Right atrium auricular region (tissue), 2 donors: ENCODE measurements at regions not wholly inside any gene's neighbourhood (a gene's known extent, or its start where the extent isn't known, plus 50 kb on each side); places are given as distances from the start of the nearest gene placed in this dataset.

ENCODE experiments used
- DNase-seq: peaks from one replicate; pipeline ENCODE4 v3.0.0-alpha.2; 2019; ENCODE audit warnings: low spot score
- H3K27ac ChIP-seq, 2 donors: fragments of 200-600 bp; sonication (generic); 1 replicate in 1 of 2; 2 replicates in 1 of 2; pipeline ENCODE4 v1.5.1; 2016 to 2019
- H3K27me3 ChIP-seq, 2 donors: fragments of 200-600 bp; sonication (generic); one replicate each; pipeline versions ENCODE4 v1.5.1 to v1.6.0; 2017 to 2019
- H3K36me3 ChIP-seq: fragments of 200-600 bp; sonication (generic); one replicate; pipeline ENCODE4 v1.5.1; 2016
- H3K4me1 ChIP-seq, 2 donors: fragments of 200-600 bp; sonication (generic); one replicate each; pipeline versions ENCODE4 v1.5.1 to v1.6.0; 2017 to 2019
- H3K4me3 ChIP-seq, 2 donors: fragments of 200-600 bp; sonication (generic); 1 replicate in 1 of 2; 2 replicates in 1 of 2; pipeline ENCODE4 v1.5.1; 2017 to 2019; ENCODE audit warnings: mild to moderate bottlenecking in 1 of 2, moderate library complexity in 1 of 2
- H3K9me3 ChIP-seq, 2 donors: fragments of 200-600 bp; sonication (generic); one replicate each; pipeline ENCODE4 v1.5.1; 2019
- TF ChIP-seq, protein P1 (sequence below), 2 donors: fragments of 200-600 bp; sonication (generic); IDR thresholded peaks; one replicate each; pipeline ENCODE4 v1.5.1; 2019; ENCODE audit warnings: antibody characterized with exemption in 2 of 2

DNA sequence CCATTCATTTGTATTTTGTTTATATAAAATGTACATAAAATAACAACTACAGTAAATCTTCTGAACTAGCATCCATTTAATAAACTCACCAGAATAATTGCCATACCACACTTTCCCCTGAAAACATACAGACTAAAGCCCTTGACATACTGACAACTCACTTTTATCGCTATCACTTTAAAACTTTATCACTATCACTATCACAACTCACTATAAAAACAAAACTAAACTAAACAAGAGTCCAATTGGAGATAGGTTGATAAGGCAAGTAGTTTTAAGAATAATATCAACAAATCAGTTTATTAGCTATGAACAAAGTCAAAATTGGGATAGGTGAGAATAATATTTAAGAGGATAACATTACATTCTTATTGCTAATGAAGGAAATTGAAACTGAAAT lies 108.9 kb downstream of the SLITRK6 start:
- DNase-seq = no peak
- Histone ChIP-seq H3K9me3 (no peaks in the 10 kb centered on the region), H3K27me3 (no peaks in the 10 kb centered on the region), H3K27ac (no peak overlapping the region), H3K4me3 (no peak overlapping the region), H3K4me1 (no peaks in the 10 kb centered on the region), H3K36me3 (no peaks in the 10 kb centered on the region)
- TF ChIP-seq, protein P1, sequence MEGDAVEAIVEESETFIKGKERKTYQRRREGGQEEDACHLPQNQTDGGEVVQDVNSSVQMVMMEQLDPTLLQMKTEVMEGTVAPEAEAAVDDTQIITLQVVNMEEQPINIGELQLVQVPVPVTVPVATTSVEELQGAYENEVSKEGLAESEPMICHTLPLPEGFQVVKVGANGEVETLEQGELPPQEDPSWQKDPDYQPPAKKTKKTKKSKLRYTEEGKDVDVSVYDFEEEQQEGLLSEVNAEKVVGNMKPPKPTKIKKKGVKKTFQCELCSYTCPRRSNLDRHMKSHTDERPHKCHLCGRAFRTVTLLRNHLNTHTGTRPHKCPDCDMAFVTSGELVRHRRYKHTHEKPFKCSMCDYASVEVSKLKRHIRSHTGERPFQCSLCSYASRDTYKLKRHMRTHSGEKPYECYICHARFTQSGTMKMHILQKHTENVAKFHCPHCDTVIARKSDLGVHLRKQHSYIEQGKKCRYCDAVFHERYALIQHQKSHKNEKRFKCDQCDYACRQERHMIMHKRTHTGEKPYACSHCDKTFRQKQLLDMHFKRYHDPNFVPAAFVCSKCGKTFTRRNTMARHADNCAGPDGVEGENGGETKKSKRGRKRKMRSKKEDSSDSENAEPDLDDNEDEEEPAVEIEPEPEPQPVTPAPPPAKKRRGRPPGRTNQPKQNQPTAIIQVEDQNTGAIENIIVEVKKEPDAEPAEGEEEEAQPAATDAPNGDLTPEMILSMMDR (IDR thresholded peaks at IDR 0.05) = no peak

DNA sequence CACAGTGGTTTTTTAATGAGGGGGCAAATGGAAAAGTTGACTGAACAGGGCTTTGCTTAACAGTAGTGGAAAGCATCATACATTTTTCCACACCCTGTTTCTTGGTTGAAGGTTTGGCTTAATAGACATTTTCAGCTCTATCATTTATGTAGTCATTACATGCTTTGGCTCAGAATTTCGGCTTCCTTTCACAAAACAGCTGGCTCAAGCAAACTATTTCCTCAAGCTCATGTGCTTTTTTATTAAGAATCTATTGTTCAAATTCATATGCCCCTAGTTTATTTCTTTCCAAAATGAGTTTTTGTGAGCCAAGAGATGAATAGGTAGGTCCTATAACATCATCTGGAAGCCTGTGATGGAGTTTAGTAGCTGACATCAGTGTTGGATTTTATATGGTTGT lies 113.8 kb downstream of the SLITRK6 start:
- H3K27ac ChIP-seq = no peak overlapping the region
- no peaks in the 10 kb centered on the region for H3K27me3 ChIP-seq
- H3K36me3 ChIP-seq = no peaks in the 10 kb centered on the region
- no peaks in the 10 kb centered on the region for H3K9me3 ChIP-seq
- H3K4me1 ChIP-seq = no peaks in the 10 kb centered on the region
- DNase-seq = no peak
- TF ChIP-seq, protein P1 (IDR thresholded peaks at IDR 0.05) = no peak
- H3K4me3 ChIP-seq = no peak overlapping the region

DNA sequence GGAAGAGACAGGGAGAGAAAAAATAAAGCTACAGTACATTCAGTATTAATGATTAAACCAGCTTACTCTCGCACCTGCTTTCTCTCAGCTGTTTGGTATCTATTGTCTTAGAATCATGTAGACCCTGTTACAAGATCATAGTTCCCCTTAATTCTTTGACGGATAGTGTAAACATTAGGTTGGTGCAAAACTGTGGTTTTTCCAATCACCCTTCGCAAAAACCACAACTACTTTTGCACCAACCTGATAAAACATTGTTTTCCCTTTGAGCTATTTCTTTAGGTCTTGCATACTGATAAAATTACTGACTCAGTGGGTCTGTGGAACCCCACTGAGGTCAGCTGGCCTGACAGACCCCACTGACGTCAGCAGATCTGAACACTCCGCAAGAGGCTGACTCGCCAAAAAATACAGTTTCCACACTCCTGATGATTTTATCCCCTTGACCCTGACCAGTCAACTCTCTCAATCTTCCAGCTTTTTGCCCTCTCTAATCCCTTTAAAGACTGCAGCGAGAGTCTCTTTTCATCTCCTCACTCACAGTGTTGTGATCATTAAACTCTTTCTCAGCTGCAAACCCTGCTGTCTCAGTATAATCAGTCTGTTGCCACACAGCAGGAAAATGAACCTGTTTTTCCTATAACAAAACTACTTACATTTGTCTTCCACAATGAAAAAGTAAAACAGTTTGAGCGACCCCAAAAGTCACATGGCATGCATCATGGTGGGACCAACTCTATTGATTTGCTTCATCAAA lies 123.9 kb downstream of the SLITRK6 start:
- H3K27ac ChIP-seq = no peak overlapping the region
- no peaks in the 10 kb centered on the region for H3K27me3 ChIP-seq
- H3K4me1 ChIP-seq = no peaks in the 10 kb centered on the region
- H3K9me3 ChIP-seq = peaks cover 0 to 14% of the 10 kb centered on the region in 2 donors
- no peak overlapping the region for H3K4me3 ChIP-seq
- DNase-seq = no peak
- H3K36me3 ChIP-seq = no peaks in the 10 kb centered on the region
- TF ChIP-seq, protein P1 (IDR thresholded peaks at IDR 0.05) = no peak

DNA sequence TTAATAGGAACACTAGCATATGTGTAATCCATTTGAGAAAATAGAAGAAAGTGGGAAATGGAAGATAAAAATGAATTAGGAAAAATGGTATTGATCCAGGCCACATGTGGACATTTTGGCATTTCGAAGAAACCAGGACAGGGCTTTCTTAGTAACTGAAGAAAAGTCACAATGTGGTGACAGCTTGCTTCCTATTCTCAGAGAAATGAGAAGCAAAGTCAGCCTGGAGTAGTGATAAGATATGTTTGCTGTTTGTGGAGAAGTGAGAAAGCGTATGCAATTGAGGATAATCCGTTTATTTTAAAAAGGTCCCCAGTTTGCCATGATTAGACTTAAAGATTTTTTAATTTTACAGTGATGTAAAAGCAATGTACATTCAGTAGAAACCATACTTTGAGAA lies 127.9 kb downstream of the SLITRK6 start:
- TF ChIP-seq, protein P1 (IDR thresholded peaks at IDR 0.05) = no peak
- Histone ChIP-seq H3K4me3 (no peak overlapping the region), H3K9me3 (peaks cover 0 to 12% of the 10 kb centered on the region in 2 donors), H3K27ac (no peak overlapping the region), H3K27me3 (no peaks in the 10 kb centered on the region), H3K4me1 (no peaks in the 10 kb centered on the region), H3K36me3 (no peaks in the 10 kb centered on the region)
- DNase-seq = no peak

DNA sequence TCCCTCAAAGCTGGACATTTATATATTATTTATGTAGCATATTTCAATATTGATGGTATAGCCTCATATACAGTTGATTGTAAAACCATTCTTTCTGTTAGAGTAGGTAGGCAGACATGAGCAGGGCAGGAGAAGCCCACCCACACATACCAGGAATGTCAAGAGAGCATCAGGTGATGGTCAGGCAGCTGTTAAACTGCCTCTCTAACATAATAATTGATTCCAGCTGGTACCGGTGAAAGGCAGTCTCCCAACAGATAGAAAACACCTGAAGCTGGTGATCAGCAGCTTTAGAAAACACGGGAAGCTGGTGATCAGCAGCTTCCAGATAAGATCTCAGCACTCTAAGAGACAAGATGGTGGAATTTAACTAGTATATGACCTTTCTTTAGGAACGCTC lies 132.9 kb downstream of the SLITRK6 start:
- no peak for DNase-seq
- H3K4me3 ChIP-seq = no peak overlapping the region
- TF ChIP-seq, protein P1 (IDR thresholded peaks at IDR 0.05) = no peak

DNA sequence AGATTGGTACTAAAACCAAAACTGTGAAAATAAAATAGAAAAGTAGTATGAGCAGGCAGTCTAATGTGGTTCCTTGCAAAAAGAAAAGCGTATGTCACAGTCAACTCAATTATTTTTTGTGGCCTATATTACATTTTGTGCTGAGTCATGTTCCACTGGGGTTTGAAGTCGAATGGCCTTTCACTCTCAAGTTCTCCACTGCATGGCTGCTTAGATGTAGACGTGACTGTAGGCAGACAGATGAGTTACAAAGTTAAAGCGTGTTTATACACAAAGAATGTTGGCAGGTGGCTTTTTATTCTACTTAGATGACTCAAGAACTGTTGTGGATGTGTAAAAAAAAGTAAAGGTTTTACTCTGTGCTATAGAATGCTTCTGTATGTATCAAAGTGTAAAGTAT lies 133.9 kb downstream of the SLITRK6 start:
- DNase-seq = no peak
- H3K36me3 ChIP-seq = no peaks in the 10 kb centered on the region
- TF ChIP-seq, protein P1 (IDR thresholded peaks at IDR 0.05) = no peak
- no peak overlapping the region for H3K4me3 ChIP-seq
- no peak overlapping the region for H3K27ac ChIP-seq
- no peaks in the 10 kb centered on the region for H3K9me3 ChIP-seq
- no peaks in the 10 kb centered on the region for H3K4me1 ChIP-seq
- H3K27me3 ChIP-seq = no peaks in the 10 kb centered on the region

More for the DNA sequence above, 132.9 kb downstream of the SLITRK6 start:
- Histone ChIP-seq H3K4me1 (no peaks in the 10 kb centered on the region), H3K27me3 (no peaks in the 10 kb centered on the region), H3K27ac (no peak overlapping the region), H3K9me3 (no peaks in the 10 kb centered on the region), H3K36me3 (no peaks in the 10 kb centered on the region)
